ENCODE measurements at regions not wholly inside any gene's neighbourhood (a gene's known extent, or its start where the extent isn't known, plus 50 kb on each side); places are given as distances from the start of the nearest gene placed in this dataset.

DNA sequence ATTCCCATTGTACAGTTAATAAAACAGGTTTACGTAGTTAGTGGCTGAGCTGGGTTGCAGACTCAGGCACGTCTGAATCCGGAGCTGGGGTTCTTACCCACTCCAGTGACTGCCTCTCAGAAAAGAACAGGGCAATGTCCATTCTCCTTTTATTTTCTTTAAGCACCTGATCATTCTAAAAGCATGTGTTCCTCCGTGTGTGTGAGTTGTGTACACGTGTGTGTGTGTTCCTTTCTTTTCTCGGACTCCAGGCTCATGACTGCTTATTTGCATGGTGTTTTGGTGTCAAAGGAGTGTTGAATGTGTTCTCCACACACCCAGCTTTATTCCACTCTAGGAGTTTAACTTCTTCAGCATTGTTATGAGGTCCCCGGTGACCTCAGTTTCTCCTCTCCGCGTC, 260.1 kb downstream of the SNX10 start:
- H3K9me3 ChIP-seq (replicated peaks; ENCODE audit: control insufficient read depth, insufficient read depth, low read depth, low read length) = no peaks in the 10 kb centered on the region
- no TSS peak for BruUV-seq (replicated peaks)
- H3K9ac ChIP-seq (ENCODE audit: insufficient read depth in 1 of 2, low read depth in 2 of 2, low read length in 2 of 2) = no peak overlapping the region
- H3K4me1 ChIP-seq (replicated peaks in 1 of 2; ENCODE audit: control insufficient read depth in 2 of 2, insufficient read depth in 2 of 2, low read length in 2 of 2) = no peaks in the 10 kb centered on the region
- no peaks in the 10 kb centered on the region for H3K79me2 ChIP-seq (ENCODE audit: control insufficient read depth, insufficient read depth, low read length)
- in situ Hi-C loops (cut with MboI) (no loop called here), intact Hi-C loops (cut with micrococcal nuclease) (no loop called here)
- no peaks in the 10 kb centered on the region for H3K9me1 ChIP-seq (ENCODE audit: control insufficient read depth, insufficient read depth, low read length)
- peaks cover 19 to 64% of the 10 kb centered on the region in 2 experiments for H3K27me3 ChIP-seq (ENCODE audit: control insufficient read depth in 2 of 2, insufficient read depth in 2 of 2, low read length in 2 of 2)
- no peaks in the 10 kb centered on the region for H3K36me3 ChIP-seq (ENCODE audit: control insufficient read depth, insufficient read depth, low read length)
- 0% methylated on average over 9 of the region's 9 CpGs for WGBS (ENCODE audit: insufficient coverage, low coverage, missing lambda C conversion rate)
- CTCF ChIA-PET (ENCODE audit: low intra/inter-chr PET ratio) = no interaction called here
- H2AFZ ChIP-seq (ENCODE audit: low read depth, low read length) = no peak overlapping the region
- H3K4me3 ChIP-seq = no peak overlapping the region
- DNase-seq (ENCODE audit: extremely low read depth in 1 of 4, low spot score in 3 of 4) (no peak), ATAC-seq (no peak), FAIRE-seq (no peak)
- POLR2A ChIA-PET = interaction anchor here (1.4 to 2.7 kb wide), 2 partner anchors 14 to 32 kb away, joined by 3 to 6 read pairs; no protein-coding TSS in a partner anchor
- H3K4me2 ChIP-seq (ENCODE audit: insufficient read depth, low read length) = no peak overlapping the region
- no peak overlapping the region for H3K27ac ChIP-seq (ENCODE audit: extremely low read depth, low read depth, low read length)
- H4K20me1 ChIP-seq (replicated peaks; ENCODE audit: control insufficient read depth, insufficient read depth, low read length) = peaks cover 6% of the 10 kb centered on the region; the same call in 1 of the 2 replicates
- no peak for TF ChIP-seq ZNF586 (CRISPR knock-in tag; conservative IDR thresholded peaks at IDR 0.05)
- no peak for TF ChIP-seq RBM34 (IDR thresholded peaks at IDR 0.05; ENCODE audit: borderline replicate concordance, insufficient read depth, low read length)
- TF ChIP-seq, protein P1, sequence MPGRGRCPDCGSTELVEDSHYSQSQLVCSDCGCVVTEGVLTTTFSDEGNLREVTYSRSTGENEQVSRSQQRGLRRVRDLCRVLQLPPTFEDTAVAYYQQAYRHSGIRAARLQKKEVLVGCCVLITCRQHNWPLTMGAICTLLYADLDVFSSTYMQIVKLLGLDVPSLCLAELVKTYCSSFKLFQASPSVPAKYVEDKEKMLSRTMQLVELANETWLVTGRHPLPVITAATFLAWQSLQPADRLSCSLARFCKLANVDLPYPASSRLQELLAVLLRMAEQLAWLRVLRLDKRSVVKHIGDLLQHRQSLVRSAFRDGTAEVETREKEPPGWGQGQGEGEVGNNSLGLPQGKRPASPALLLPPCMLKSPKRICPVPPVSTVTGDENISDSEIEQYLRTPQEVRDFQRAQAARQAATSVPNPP (IDR thresholded peaks at IDR 0.05; ENCODE audit: borderline replicate concordance, insufficient read depth, insufficient read length) = no peak
- no peak for TF ChIP-seq ZNF354B (CRISPR knock-in tag; IDR thresholded peaks at IDR 0.05)
- TF ChIP-seq L3MBTL2 (IDR thresholded peaks at IDR 0.05) = no peak
- no peak for TF ChIP-seq ARNT (IDR thresholded peaks at IDR 0.05)
- TF ChIP-seq ZNF717 (CRISPR knock-in tag; IDR thresholded peaks at IDR 0.05) = no peak
- no peak for TF ChIP-seq ZC3H4 (CRISPR knock-in tag; IDR thresholded peaks at IDR 0.05; ENCODE audit: borderline replicate concordance)
- TF ChIP-seq, protein P2, sequence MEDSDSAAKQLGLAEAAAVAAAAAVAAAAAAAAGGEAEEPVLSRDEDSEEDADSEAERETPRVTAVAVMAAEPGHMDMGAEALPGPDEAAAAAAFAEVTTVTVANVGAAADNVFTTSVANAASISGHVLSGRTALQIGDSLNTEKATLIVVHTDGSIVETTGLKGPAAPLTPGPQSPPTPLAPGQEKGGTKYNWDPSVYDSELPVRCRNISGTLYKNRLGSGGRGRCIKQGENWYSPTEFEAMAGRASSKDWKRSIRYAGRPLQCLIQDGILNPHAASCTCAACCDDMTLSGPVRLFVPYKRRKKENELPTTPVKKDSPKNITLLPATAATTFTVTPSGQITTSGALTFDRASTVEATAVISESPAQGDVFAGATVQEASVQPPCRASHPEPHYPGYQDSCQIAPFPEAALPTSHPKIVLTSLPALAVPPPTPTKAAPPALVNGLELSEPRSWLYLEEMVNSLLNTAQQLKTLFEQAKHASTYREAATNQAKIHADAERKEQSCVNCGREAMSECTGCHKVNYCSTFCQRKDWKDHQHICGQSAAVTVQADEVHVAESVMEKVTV (CRISPR knock-in tag; IDR thresholded peaks at IDR 0.05) = no peak
- TF ChIP-seq TCF7L2 (IDR thresholded peaks at IDR 0.05; ENCODE audit: low read depth, low read length) = no peak
- TF ChIP-seq NFYB (IDR thresholded peaks at IDR 0.05; ENCODE audit: extremely low read depth, insufficient read length) = no peak
- no peak for TF ChIP-seq SMAD3 (CRISPR knock-in tag; conservative IDR thresholded peaks at IDR 0.05)
- no peak for TF ChIP-seq MCM2 (IDR thresholded peaks at IDR 0.05; ENCODE audit: low read depth)
- TF ChIP-seq, protein P3, sequence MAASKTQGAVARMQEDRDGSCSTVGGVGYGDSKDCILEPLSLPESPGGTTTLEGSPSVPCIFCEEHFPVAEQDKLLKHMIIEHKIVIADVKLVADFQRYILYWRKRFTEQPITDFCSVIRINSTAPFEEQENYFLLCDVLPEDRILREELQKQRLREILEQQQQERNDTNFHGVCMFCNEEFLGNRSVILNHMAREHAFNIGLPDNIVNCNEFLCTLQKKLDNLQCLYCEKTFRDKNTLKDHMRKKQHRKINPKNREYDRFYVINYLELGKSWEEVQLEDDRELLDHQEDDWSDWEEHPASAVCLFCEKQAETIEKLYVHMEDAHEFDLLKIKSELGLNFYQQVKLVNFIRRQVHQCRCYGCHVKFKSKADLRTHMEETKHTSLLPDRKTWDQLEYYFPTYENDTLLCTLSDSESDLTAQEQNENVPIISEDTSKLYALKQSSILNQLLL (CRISPR knock-in tag; IDR thresholded peaks at IDR 0.05; ENCODE audit: borderline replicate concordance) = no peak
- TF ChIP-seq MTF1 (CRISPR knock-in tag; IDR thresholded peaks at IDR 0.05; ENCODE audit: borderline replicate concordance) = no peak
- TF ChIP-seq, protein P4, sequence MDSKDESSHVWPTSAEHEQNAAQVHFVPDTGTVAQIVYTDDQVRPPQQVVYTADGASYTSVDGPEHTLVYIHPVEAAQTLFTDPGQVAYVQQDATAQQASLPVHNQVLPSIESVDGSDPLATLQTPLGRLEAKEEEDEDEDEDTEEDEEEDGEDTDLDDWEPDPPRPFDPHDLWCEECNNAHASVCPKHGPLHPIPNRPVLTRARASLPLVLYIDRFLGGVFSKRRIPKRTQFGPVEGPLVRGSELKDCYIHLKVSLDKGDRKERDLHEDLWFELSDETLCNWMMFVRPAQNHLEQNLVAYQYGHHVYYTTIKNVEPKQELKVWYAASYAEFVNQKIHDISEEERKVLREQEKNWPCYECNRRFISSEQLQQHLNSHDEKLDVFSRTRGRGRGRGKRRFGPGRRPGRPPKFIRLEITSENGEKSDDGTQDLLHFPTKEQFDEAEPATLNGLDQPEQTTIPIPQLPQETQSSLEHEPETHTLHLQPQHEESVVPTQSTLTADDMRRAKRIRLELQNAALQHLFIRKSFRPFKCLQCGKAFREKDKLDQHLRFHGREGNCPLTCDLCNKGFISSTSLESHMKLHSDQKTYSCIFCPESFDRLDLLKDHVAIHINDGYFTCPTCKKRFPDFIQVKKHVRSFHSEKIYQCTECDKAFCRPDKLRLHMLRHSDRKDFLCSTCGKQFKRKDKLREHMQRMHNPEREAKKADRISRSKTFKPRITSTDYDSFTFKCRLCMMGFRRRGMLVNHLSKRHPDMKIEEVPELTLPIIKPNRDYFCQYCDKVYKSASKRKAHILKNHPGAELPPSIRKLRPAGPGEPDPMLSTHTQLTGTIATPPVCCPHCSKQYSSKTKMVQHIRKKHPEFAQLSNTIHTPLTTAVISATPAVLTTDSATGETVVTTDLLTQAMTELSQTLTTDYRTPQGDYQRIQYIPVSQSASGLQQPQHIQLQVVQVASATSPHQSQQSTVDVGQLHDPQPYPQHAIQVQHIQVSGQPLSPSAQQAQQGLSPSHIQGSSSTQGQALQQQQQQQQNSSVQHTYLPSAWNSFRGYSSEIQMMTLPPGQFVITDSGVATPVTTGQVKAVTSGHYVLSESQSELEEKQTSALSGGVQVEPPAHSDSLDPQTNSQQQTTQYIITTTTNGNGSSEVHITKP (IDR thresholded peaks at IDR 0.05; ENCODE audit: partially characterized antibody) = no peak
- TF ChIP-seq POLR2AphosphoS2 (IDR thresholded peaks at IDR 0.05; ENCODE audit: low read length) = no peak

All from K562 (cell line).